ENCODE measurements at regions not wholly inside any gene's neighbourhood (a gene's known extent, or its start where the extent isn't known, plus 50 kb on each side); places are given as distances from the start of the nearest gene placed in this dataset.

DNA sequence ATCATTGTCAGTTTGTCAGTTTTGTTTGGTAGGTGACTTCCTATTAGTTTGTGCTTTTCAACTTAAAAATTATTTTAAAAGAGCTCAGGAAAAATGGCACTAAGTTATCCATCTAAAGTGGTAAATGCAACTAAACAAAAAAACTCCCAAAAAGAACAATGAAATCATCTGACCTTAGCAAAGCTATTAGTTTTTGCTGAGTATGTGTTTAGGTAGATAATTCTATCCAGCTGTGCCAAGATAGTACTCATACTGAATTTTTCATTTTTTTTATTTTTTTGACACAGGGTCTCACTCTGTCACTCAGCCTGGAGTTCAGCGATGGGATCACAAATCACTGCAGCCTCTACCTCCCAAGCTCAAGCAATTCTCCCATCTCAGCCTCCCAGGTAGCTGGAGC is 645.3 kb downstream of the TBC1D4 start:
- FAIRE-seq (no peak), DNase-seq (no peak)
- no peaks in the 10 kb centered on the region for H3K27me3 ChIP-seq (ENCODE audit: control insufficient read depth, insufficient read depth, low read length)
- H3K36me3 ChIP-seq (ENCODE audit: control insufficient read depth in 2 of 3, insufficient read depth in 3 of 3, low read length in 3 of 3) = no peaks in the 10 kb centered on the region
- no peak overlapping the region for H3K27ac ChIP-seq (ENCODE audit: low read depth in 2 of 2, low read length in 2 of 2)
- H3K4me3 ChIP-seq (ENCODE audit: low read length in 3 of 3) = no peak overlapping the region
- H3K9me3 ChIP-seq (ENCODE audit: control insufficient read depth in 2 of 3, insufficient read depth in 1 of 3, low read length in 3 of 3) = no peaks in the 10 kb centered on the region
- no peak overlapping the region for H3K9ac ChIP-seq (ENCODE audit: low read length in 3 of 3)
- TF ChIP-seq, protein P1, sequence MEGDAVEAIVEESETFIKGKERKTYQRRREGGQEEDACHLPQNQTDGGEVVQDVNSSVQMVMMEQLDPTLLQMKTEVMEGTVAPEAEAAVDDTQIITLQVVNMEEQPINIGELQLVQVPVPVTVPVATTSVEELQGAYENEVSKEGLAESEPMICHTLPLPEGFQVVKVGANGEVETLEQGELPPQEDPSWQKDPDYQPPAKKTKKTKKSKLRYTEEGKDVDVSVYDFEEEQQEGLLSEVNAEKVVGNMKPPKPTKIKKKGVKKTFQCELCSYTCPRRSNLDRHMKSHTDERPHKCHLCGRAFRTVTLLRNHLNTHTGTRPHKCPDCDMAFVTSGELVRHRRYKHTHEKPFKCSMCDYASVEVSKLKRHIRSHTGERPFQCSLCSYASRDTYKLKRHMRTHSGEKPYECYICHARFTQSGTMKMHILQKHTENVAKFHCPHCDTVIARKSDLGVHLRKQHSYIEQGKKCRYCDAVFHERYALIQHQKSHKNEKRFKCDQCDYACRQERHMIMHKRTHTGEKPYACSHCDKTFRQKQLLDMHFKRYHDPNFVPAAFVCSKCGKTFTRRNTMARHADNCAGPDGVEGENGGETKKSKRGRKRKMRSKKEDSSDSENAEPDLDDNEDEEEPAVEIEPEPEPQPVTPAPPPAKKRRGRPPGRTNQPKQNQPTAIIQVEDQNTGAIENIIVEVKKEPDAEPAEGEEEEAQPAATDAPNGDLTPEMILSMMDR (IDR thresholded peaks at IDR 0.05; ENCODE audit: borderline replicate concordance, extremely low read depth, insufficient read depth) = no peak
- no peaks in the 10 kb centered on the region for H3K4me1 ChIP-seq (ENCODE audit: control insufficient read depth in 2 of 3, insufficient read depth in 2 of 3, low read depth in 1 of 3, low read length in 3 of 3)
- intact Hi-C loops (cut with DNase I) = no loop called here

GRCh38 chr13:74835579-74835978 is 646.4 kb downstream of the TBC1D4 start:
- Histone ChIP-seq H3K9ac (ENCODE audit: low read length in 3 of 3) (no peak overlapping the region), H3K27me3 (ENCODE audit: control insufficient read depth, insufficient read depth, low read length) (no peaks in the 10 kb centered on the region), H3K27ac (ENCODE audit: low read depth in 2 of 2, low read length in 2 of 2) (no peak overlapping the region), H3K4me3 (ENCODE audit: low read length in 3 of 3) (no peak overlapping the region), H3K36me3 (ENCODE audit: control insufficient read depth in 2 of 3, insufficient read depth in 3 of 3, low read length in 3 of 3) (no peaks in the 10 kb centered on the region), H3K9me3 (ENCODE audit: control insufficient read depth in 2 of 3, insufficient read depth in 1 of 3, low read length in 3 of 3) (no peaks in the 10 kb centered on the region), H3K4me1 (ENCODE audit: control insufficient read depth in 2 of 3, insufficient read depth in 2 of 3, low read depth in 1 of 3, low read length in 3 of 3) (no peaks in the 10 kb centered on the region)
- intact Hi-C loops (cut with DNase I) = no loop called here
- no peak for FAIRE-seq
- no peak for DNase-seq
- TF ChIP-seq, protein P1 (IDR thresholded peaks at IDR 0.05; ENCODE audit: borderline replicate concordance, extremely low read depth, insufficient read depth) = no peak

- no peaks in the 10 kb centered on the region for H3K9me3 ChIP-seq (ENCODE audit: control insufficient read depth in 2 of 3, insufficient read depth in 1 of 3, low read length in 3 of 3)
- no peak overlapping the region for H3K4me3 ChIP-seq (ENCODE audit: low read length in 3 of 3)
- TF ChIP-seq, protein P1 (IDR thresholded peaks at IDR 0.05; ENCODE audit: borderline replicate concordance, extremely low read depth, insufficient read depth) = no peak
- H3K4me1 ChIP-seq (ENCODE audit: control insufficient read depth in 2 of 3, insufficient read depth in 2 of 3, low read depth in 1 of 3, low read length in 3 of 3) = no peaks in the 10 kb centered on the region
- H3K27me3 ChIP-seq (ENCODE audit: control insufficient read depth, insufficient read depth, low read length) = no peaks in the 10 kb centered on the region
- DNase-seq (no peak), FAIRE-seq (no peak)
- no peak overlapping the region for H3K27ac ChIP-seq (ENCODE audit: low read depth in 2 of 2, low read length in 2 of 2)
- intact Hi-C loops (cut with DNase I) = no loop called here
- no peaks in the 10 kb centered on the region for H3K36me3 ChIP-seq (ENCODE audit: control insufficient read depth in 2 of 3, insufficient read depth in 3 of 3, low read length in 3 of 3)
- no peak overlapping the region for H3K9ac ChIP-seq (ENCODE audit: low read length in 3 of 3)
These were observed 656.1 kb downstream of the TBC1D4 start for GRCh38 chr13:74825938-74826246.

GRCh38 chr13:74825152-74825937 is 656.6 kb downstream of the TBC1D4 start:
- no peaks in the 10 kb centered on the region for H3K36me3 ChIP-seq (ENCODE audit: control insufficient read depth in 2 of 3, insufficient read depth in 3 of 3, low read length in 3 of 3)
- no peaks in the 10 kb centered on the region for H3K4me1 ChIP-seq (ENCODE audit: control insufficient read depth in 2 of 3, insufficient read depth in 2 of 3, low read depth in 1 of 3, low read length in 3 of 3)
- H3K27ac ChIP-seq (ENCODE audit: low read depth in 2 of 2, low read length in 2 of 2) = no peak overlapping the region
- no peaks in the 10 kb centered on the region for H3K9me3 ChIP-seq (ENCODE audit: control insufficient read depth in 2 of 3, insufficient read depth in 1 of 3, low read length in 3 of 3)
- TF ChIP-seq, protein P1 (IDR thresholded peaks at IDR 0.05; ENCODE audit: borderline replicate concordance, extremely low read depth, insufficient read depth) = no peak
- DNase-seq = peak in 2 of 5 donors; percentile 42 to 67
- peak; percentile 32 for FAIRE-seq
- no peak overlapping the region for H3K9ac ChIP-seq (ENCODE audit: low read length in 3 of 3)
- H3K4me3 ChIP-seq (ENCODE audit: low read length in 3 of 3) = no peak overlapping the region
- intact Hi-C loops (cut with DNase I) = no loop called here
- no peaks in the 10 kb centered on the region for H3K27me3 ChIP-seq (ENCODE audit: control insufficient read depth, insufficient read depth, low read length)
